GM19328 (cell line): ENCODE measurements at regions not wholly inside any gene's neighbourhood (a gene's known extent, or its start where the extent isn't known, plus 50 kb on each side); places are given as distances from the start of the nearest gene placed in this dataset.
"Not testable (repeated sequence)": the region's sequence is repeated elsewhere in the genome, so short reads cannot be mapped to it uniquely, and the experiment has no call there.

ENCODE experiments used
- ATAC-seq: cut with Tn5 transposase; IDR thresholded peaks from one replicate; pipeline ENCODE4 v1.9.1; 2021; ENCODE audit warnings: mild to moderate bottlenecking, moderate library complexity; ENCODE audit not compliant: unreplicated experiment

- no peak for ATAC-seq
These were observed 106.7 kb downstream of the RAP2B start for GRCh38 chr3:153268564-153269279.

DNA sequence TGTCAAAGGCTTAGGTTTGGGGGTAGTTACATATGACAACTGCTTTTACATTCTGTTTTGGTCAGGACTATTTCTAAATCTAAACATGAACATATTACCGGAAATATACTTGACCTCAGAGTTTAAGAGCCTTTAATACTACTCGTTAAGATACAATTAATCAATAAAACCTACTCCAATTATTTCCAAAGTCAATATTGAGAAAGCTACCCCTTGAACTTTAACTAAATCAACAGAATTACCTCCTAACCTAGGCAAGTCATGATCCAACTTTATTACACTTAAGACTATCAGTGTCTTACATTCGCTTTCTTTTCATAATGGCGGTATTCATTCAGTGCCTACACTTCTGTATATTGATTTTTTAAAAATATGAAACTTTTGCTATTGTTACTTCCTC, 107.7 kb downstream of the RAP2B start:
- no peak for ATAC-seq

DNA sequence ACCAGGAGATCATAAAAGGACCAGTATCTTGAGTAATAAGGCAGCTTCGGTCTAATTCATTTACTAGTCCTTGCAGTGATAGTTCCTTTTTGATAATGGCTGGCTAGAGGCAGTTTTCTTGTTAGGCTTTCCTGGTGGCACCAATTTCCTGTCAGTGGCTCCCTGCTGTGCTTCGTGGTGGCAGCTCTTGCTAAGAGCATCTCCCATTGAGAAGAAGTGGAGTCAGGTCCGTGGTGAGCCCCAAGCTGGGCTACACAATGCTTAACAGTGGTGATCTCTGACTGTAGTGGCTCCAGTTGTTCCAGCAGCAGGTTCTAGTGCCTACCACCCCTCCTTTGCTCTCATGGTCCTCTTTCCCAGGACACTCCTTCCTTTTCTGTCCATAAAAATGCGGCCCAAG, 111.2 kb downstream of the RAP2B start:
- ATAC-seq = no peak

GRCh38 chr3:153273767-153274435, 111.9 kb downstream of the RAP2B start:
- no peak for ATAC-seq

DNA sequence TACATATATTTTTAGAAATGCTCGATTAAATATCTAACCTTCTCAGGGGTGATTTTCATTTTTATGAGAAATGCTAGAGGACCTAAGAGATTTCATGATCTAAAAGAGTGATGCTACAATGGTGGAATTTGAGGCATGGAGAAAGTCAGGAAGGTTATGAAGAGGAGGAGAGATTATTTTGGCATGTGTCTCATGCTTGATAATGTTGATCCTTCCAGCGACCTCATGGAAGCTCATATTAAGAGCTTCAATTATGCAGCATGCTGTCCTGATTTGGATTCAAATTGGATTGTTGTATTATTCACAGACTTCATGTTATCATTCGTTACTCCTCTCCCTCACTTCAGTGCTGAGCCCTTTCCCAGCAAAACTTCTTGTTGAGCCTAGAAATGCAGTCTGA, 112.5 kb downstream of the RAP2B start:
- ATAC-seq = no peak

DNA sequence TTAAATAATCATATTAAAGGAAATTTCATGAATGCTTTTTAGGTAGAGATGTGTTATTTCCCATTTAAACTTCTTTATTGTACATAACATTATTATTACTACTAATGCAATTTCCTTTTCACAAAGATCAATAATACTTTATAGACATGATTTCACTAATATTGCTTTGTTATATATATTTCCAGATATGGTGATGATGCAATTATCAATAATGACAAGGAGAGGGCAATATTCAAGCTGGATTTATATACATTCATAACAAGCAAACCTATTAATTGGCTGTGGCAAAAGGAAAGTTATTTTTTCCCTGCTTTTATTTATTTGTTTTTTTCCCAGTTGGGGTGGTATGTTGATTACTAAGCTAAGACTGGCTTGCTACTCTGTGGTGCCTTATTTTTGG, 113.5 kb downstream of the RAP2B start:
- ATAC-seq = no peak

DNA sequence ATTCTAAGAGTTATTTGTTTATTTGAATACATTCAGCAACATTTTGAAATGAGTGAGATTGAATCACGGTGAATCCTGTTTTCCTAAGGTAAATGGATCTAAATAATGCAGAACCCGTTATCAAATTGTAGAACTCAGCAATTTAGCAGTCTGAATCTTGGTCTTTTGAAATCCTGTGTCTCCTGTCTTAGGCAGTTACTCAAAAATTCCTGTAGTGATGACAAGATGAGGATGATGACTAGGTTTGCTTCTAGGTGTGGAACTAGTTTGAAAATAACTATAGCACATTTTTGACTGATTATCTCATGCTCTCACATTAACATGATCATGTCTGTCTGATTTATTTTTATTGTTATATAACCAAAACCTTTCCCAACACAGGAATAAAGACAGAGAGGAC, 115.0 kb downstream of the RAP2B start:
- ATAC-seq = no peak

DNA sequence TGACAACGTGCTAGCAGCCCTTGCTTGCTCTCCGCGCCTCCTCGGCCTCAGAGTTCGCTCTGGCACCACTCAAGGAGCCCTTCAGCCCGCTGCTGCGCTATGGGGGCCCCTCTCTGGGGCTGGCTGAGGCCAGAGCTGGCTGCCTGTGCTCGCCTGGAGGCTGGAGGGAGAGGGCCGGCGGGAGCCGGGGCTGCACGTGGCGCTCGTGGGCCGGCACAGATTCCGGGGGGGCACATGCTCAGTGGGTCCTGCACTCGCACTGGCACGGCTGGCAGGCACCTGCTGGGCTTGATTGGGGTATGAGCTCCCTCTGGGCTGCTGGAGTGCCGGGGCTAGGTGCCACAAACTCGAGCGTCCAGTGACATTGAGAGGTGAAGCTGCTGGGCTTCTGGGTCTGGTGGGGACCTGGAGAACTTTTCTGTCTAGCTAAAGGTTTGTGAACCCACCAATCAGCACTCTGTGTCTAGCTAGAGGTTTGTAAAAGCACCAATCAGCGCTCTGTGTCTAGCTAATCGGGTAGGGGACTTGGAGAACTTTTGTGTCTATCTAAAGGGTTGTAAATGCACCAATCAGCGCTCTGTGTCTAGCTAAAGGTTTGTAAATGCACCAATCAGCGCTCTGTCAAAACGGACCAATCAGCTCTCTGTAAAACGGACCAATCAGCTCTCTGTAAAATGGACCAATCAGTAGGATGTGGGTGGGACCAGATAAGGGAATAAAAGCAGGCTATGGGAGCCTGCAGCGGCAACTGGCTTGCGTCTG, 119.4 kb downstream of the RAP2B start:
- not testable (repeated sequence) for ATAC-seq

GRCh38 chr3:153282355-153282754, 120.3 kb downstream of the RAP2B start:
- no peak for ATAC-seq

GRCh38 chr3:153284282-153284938, 122.4 kb downstream of the RAP2B start:
- ATAC-seq = no peak

- no peak for ATAC-seq
These were observed 123.2 kb downstream of the RAP2B start for GRCh38 chr3:153285194-153285641.

DNA sequence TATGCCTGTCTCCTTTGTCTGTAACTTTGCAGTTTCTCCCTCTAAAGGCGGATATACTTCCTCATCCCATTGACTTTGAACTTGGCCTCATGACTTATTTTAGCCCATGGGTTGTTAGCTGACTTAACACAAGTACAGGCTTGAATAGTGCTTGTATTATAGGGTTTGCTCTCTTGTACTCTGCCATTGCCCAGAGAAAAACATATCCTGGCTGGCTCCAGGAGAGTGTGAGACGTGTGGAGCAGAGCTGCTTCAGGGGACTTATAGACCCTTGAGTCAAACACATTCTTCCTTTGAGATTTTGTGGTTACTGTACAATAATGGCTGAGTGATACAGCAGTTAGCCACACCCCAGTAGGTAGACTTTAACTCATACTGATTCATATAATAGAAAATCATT, 124.0 kb downstream of the RAP2B start:
- no peak for ATAC-seq

DNA sequence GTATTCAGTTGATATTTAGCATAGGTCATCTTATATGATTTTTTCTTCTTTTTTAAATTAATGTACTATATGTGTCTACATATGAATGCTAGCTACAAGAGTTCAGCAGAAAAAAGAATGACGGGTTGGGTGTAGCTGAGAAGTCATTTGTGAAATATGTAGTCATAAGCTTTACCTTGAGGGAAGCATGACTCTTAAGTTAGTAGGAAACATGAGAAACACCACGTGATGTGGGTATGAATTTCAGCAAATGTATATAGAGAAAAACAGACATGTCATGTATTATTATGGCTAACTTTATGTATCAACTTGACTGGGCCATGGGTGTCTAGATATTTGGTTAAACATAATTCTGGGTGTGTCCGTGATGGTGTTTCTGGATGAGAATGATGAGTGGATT, 125.0 kb downstream of the RAP2B start:
- ATAC-seq = no peak

- ATAC-seq = no peak
These were observed 127.3 kb downstream of the RAP2B start for GRCh38 chr3:153289334-153289808.

- ATAC-seq = no peak
These were observed 128.4 kb downstream of the RAP2B start for GRCh38 chr3:153290268-153291015.

DNA sequence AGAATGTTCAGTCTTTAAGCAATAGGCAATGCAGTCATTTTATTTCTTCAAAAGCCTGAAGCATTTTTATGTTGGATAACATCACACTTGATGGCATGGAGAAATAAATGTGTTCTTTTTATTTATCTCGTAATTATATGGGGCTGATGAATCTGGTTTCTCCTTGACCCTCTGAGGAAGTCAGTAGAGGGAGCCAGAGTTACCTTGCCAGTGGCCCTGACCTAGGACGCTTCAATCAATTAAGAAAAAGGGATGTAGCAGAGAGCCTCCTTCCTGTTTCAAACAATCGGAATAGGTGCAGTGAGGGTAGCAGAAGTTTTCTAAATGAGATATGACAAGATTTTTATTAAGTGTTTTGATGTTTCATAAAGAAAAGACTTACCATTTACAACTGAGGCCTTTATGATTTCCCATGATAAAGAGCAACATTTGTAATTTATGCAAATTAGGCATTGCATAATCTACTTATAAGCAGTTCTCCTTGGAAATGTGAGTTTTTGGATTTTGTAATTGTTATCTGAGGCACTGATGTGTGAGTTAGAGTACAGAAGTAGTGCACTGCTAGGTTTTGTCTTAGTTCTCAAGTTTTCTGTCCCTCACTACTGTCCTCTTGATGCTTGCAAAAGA, 129.1 kb downstream of the RAP2B start:
- ATAC-seq = no peak

GRCh38 chr3:153293265-153293664, 131.2 kb downstream of the RAP2B start:
- ATAC-seq = no peak

GRCh38 chr3:153295901-153296300, 133.9 kb downstream of the RAP2B start:
- no peak for ATAC-seq

- ATAC-seq = no peak
These were observed 143.2 kb downstream of the RAP2B start for GRCh38 chr3:153305189-153305588.

GRCh38 chr3:153311541-153311940, 149.5 kb downstream of the RAP2B start:
- no peak for ATAC-seq
